ENCODE measurements at regions not wholly inside any gene's neighbourhood (a gene's known extent, or its start where the extent isn't known, plus 50 kb on each side); places are given as distances from the start of the nearest gene placed in this dataset.

- TF ChIP-seq CTCF (IDR thresholded peaks at IDR 0.05) (no peak), EP300 (IDR thresholded peaks at IDR 0.05) (no peak), POLR2A (IDR thresholded peaks at IDR 0.05) (no peak)
Measured at GRCh38 chr1:244207042-244207934, 156.2 kb downstream of the ZBTB18 start.
